Sigmoid colon (tissue), 6 donors: ENCODE measurements at regions not wholly inside any gene's neighbourhood (a gene's known extent, or its start where the extent isn't known, plus 50 kb on each side); places are given as distances from the start of the nearest gene placed in this dataset.

Experiments
- DNase-seq: peaks from one replicate; pipeline ENCODE4 v3.0.0-alpha.2; 2019
- H3K27ac ChIP-seq, 4 donors: fragments of 200-600 bp; sonication (generic); one replicate each; pipeline ENCODE4 v1.5.1; 2016 to 2019; ENCODE audit warnings: mild to moderate bottlenecking in 1 of 4
- H3K27me3 ChIP-seq, 3 donors: fragments of 200-600 bp; sonication (generic); one replicate each; pipeline ENCODE4 v1.5.1; 2019; ENCODE audit warnings: mild to moderate bottlenecking in 1 of 3
- H3K36me3 ChIP-seq, 4 donors: fragments of 200-600 bp; sonication (generic); one replicate each; pipeline ENCODE4 v1.5.1; 2016 to 2019
- H3K4me1 ChIP-seq, 4 donors: fragments of 200-600 bp; sonication (generic); one replicate each; pipeline ENCODE4 v1.5.1; 2017 to 2019
- H3K4me3 ChIP-seq, 4 donors: fragments of 200-600 bp; sonication (generic); one replicate each; pipeline ENCODE4 v1.5.1; 2017 to 2019; ENCODE audit warnings: mild to moderate bottlenecking in 2 of 4, moderate library complexity in 1 of 4
- H3K9me3 ChIP-seq, 4 donors: fragments of 200-600 bp in 3 of 4; sonication (generic) in 3 of 4; one replicate each; pipeline versions ENCODE4 v1.5.1 to v1.6.1; 2013 to 2019
- EP300 ChIP-seq, 4 donors: sonication (generic); formaldehyde crosslinking; IDR thresholded peaks; one replicate each; pipeline ENCODE4 v1.6.1; 2017; ENCODE audit warnings: antibody characterized with exemption in 4 of 4
- POLR2A ChIP-seq, 2 donors: fragments of 450-650 bp; IDR thresholded peaks; one replicate each; pipeline ENCODE4 v1.6.1; 2016; ENCODE audit warnings: antibody characterized with exemption in 2 of 2, mild to moderate bottlenecking in 2 of 2, moderate library complexity in 2 of 2
- POLR2AphosphoS5 ChIP-seq, 4 donors: sonication (generic); formaldehyde crosslinking; IDR thresholded peaks; one replicate each; pipeline ENCODE4 v1.6.1; 2017; ENCODE audit warnings: antibody characterized with exemption in 4 of 4
- WGBS, 2 donors: extraction: QIAGEN DNeasy Blood & Tissue Kit; methylation state at CpG; one replicate each; pipeline ENCODE4 v1.1.7; 2013; 5-methylcytosine and 5-hydroxymethylcytosine counted together
- intact Hi-C: fragments of 100-400 bp; cut with DNase I; formaldehyde crosslinking; loops from one replicate; pipeline ENCODE4 v1.15.1; 2023
- TF ChIP-seq, protein P1 (sequence below), 4 experiments: fragments of 450-650 bp in 3 of 4; fragments of 200-600 bp in 1 of 4; IDR thresholded peaks; one replicate each; pipeline ENCODE4 v1.5.1; 2016 to 2019; ENCODE audit warnings: antibody characterized with exemption in 4 of 4, mild to moderate bottlenecking in 3 of 4, moderate library complexity in 2 of 4
- donor health status: healthy with polysubstance abuse.
- donor health status: healthy.

- H3K36me3 ChIP-seq: no peaks in the 10 kb centered on the region
- WGBS, 2 donors: 62 to 86% methylated on average over 41 of the region's 41 CpGs
- no peak overlapping the region for H3K27ac ChIP-seq
- DNase-seq: no peak
- intact Hi-C loops: no loop called here
- H3K4me3 ChIP-seq: no peak overlapping the region
- H3K27me3 ChIP-seq: no peaks in the 10 kb centered on the region
- H3K4me1 ChIP-seq: no peaks in the 10 kb centered on the region
- TF ChIP-seq POLR2AphosphoS5 (IDR thresholded peaks at IDR 0.05) (no peak), POLR2A (IDR thresholded peaks at IDR 0.05) (no peak), EP300 (IDR thresholded peaks at IDR 0.05) (no peak)
- TF ChIP-seq, protein P1, sequence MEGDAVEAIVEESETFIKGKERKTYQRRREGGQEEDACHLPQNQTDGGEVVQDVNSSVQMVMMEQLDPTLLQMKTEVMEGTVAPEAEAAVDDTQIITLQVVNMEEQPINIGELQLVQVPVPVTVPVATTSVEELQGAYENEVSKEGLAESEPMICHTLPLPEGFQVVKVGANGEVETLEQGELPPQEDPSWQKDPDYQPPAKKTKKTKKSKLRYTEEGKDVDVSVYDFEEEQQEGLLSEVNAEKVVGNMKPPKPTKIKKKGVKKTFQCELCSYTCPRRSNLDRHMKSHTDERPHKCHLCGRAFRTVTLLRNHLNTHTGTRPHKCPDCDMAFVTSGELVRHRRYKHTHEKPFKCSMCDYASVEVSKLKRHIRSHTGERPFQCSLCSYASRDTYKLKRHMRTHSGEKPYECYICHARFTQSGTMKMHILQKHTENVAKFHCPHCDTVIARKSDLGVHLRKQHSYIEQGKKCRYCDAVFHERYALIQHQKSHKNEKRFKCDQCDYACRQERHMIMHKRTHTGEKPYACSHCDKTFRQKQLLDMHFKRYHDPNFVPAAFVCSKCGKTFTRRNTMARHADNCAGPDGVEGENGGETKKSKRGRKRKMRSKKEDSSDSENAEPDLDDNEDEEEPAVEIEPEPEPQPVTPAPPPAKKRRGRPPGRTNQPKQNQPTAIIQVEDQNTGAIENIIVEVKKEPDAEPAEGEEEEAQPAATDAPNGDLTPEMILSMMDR (IDR thresholded peaks at IDR 0.05): no peak
- H3K9me3 ChIP-seq: no peaks in the 10 kb centered on the region
Measured at GRCh38 chr7:351681-352480, 61.9 kb downstream of the FOXL3 start.

DNA sequence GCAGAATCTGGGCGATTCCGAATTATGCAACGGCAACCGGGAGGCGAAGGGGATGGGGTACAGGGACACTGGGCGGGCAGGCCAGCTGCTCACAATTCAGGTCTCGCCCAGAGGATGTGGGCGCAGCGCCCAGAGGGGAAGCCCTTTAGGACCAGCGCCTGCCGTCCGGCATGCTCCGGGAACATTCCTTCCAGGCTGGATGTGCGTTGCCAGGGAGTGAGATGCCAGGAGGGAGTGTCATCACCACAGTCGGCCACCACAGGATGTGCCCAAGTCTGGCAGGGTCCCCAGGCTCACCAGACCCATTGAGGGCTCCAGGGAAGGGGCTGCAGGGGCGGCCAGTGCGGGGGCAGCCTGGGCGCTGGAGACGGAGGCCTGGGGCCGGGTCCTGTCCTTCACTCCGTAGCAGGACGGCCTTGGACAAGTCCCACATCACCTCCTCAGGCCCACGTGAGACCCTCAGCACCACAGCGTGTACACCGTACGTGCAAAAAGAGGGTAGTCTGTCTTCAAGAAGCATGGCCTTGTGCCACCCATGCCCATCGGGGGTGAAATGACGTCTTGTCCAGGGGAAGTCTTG, 63.9 kb downstream of the FOXL3 start:
- peaks cover 0 to 7% (median 0%) of the 10 kb centered on the region in 3 donors for H3K27me3 ChIP-seq
- no peaks in the 10 kb centered on the region for H3K9me3 ChIP-seq
- TF ChIP-seq POLR2A (IDR thresholded peaks at IDR 0.05): no peak
- TF ChIP-seq POLR2AphosphoS5 (IDR thresholded peaks at IDR 0.05): peak in 1 of 4 donors; percentile 8
- TF ChIP-seq, protein P1 (IDR thresholded peaks at IDR 0.05): no peak
- TF ChIP-seq EP300 (IDR thresholded peaks at IDR 0.05): no peak
- H3K4me1 ChIP-seq: no peaks in the 10 kb centered on the region
- intact Hi-C loops: no loop called here
- WGBS, 2 donors: 90 to 92% methylated on average over 28 of the region's 28 CpGs
- peak overlapping the region in 1 of 4 donors; percentile 40 for H3K27ac ChIP-seq
- H3K36me3 ChIP-seq: no peaks in the 10 kb centered on the region
- no peak overlapping the region for H3K4me3 ChIP-seq
- no peak for DNase-seq

- Histone ChIP-seq H3K27ac (no peak overlapping the region), H3K4me1 (no peaks in the 10 kb centered on the region), H3K4me3 (no peak overlapping the region), H3K36me3 (no peaks in the 10 kb centered on the region), H3K27me3 (peaks cover 0 to 17% (median 7%) of the 10 kb centered on the region in 3 donors), H3K9me3 (no peaks in the 10 kb centered on the region)
- WGBS, 2 donors: 82 to 91% methylated on average over 24 of the region's 24 CpGs
- intact Hi-C loops: no loop called here
- TF ChIP-seq, protein P1 (IDR thresholded peaks at IDR 0.05): no peak
- TF ChIP-seq EP300 (IDR thresholded peaks at IDR 0.05) (no peak), POLR2AphosphoS5 (IDR thresholded peaks at IDR 0.05) (no peak), POLR2A (IDR thresholded peaks at IDR 0.05) (no peak)
- no peak for DNase-seq
Measured at GRCh38 chr7:354597-355470, 64.9 kb downstream of the FOXL3 start.

DNA sequence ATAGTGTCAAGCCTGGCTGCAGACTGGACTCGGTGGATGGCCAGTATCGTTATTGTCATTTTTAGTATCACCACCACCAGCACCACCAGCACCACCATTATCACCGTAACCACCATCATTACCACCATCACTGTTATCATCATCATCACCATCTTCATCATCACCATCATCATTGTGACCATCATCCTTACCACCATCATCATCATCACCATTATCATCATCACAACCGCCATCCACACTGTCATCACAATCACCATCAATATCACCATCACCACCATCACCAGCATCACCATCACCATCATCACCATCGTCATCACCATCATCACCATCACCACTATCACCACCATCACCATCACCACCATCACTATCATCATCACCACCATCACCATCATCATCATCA, 65.6 kb downstream of the FOXL3 start:
- TF ChIP-seq POLR2AphosphoS5 (IDR thresholded peaks at IDR 0.05) (no peak), POLR2A (IDR thresholded peaks at IDR 0.05) (no peak)
- TF ChIP-seq, protein P1 (IDR thresholded peaks at IDR 0.05): no peak
- intact Hi-C loops: no loop called here
- no peak for DNase-seq
- peaks cover 0 to 24% (median 11%) of the 10 kb centered on the region in 3 donors for H3K27me3 ChIP-seq
- no peak overlapping the region for H3K27ac ChIP-seq
- H3K4me1 ChIP-seq: no peaks in the 10 kb centered on the region
- 97 to 98% methylated on average over 5 of the region's 5 CpGs for WGBS, 2 donors
- H3K9me3 ChIP-seq: no peaks in the 10 kb centered on the region
- H3K4me3 ChIP-seq: no peak overlapping the region
- H3K36me3 ChIP-seq: no peaks in the 10 kb centered on the region
